PFSK-1 (cell line): ENCODE measurements at regions not wholly inside any gene's neighbourhood (a gene's known extent, or its start where the extent isn't known, plus 50 kb on each side); places are given as distances from the start of the nearest gene placed in this dataset.

Experiments
- FOXP2 ChIP-seq: optimal IDR thresholded peaks from 2 replicates; pipeline ENCODE3; 2011; ENCODE audit warnings: borderline replicate concordance, control low read depth, inconsistent platforms; ENCODE audit not compliant: insufficient read depth; ENCODE audit errors: extremely low read length, extremely low read depth
- POLR2AphosphoS5 ChIP-seq: IDR thresholded peaks from 2 replicates; pipeline ENCODE4 v1.6.1; 2012; ENCODE audit warnings: low read depth, mild to moderate bottlenecking, control low read depth, low read length, moderate library complexity
- SIN3A ChIP-seq: IDR thresholded peaks from 2 replicates; pipeline ENCODE4 v1.6.1; 2012; ENCODE audit warnings: mild to moderate bottlenecking, low read length, moderate library complexity, borderline replicate concordance; ENCODE audit not compliant: insufficient read depth
- TAF1 ChIP-seq: IDR thresholded peaks from 2 replicates; pipeline ENCODE4 v1.6.1; 2012; ENCODE audit warnings: low read length, control low read depth, borderline replicate concordance; ENCODE audit not compliant: insufficient read depth
- TF ChIP-seq, protein P1 (sequence below), 2 experiments: IDR thresholded peaks; 2 replicates each; pipeline versions ENCODE4 v1.6.1 to v1.8.0; 2011 to 2012; ENCODE audit warnings: low read depth in 2 of 2, low read length in 2 of 2, control low read depth in 1 of 2, inconsistent platforms in 1 of 2, mild to moderate bottlenecking in 1 of 2, moderate library complexity in 1 of 2; ENCODE audit not compliant: insufficient read depth in 1 of 2

DNA sequence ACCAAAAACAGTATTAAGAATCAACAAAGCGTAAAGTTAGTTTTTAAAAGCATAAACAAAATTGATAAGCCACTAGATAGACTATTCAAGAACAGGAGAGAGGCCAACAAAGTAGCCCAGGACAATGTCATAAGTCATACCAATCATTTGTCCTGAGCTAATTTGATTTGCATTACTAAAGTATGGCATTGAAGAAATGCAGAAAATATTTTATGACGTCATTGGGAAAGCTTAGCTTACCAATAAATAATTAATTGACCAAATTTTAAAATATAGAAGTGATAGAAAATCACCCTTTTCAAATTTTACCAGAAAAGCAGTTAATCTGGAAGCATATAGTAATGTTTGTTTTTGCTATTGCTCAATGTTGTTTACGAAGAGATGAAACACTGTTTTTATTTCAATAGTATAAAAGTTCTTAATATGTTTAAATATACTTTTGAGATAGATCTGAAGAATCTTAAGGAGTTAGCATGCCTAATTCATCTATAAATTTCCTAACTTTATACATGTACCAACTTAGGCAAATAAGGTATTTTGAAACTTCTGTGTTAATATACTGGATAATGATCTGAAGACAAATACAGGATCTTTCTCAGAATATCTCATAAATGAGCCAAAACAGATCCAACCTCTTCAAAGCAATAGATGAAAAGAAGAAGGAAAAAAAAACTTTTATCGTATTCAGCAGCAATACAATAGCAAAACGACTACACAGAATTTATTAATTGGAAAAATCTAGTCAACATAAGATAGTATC lies 1118.5 kb downstream of the SLC16A7 start:
- TF ChIP-seq TAF1 (no peak), FOXP2 (no peak), SIN3A (no peak)
- TF ChIP-seq, protein P1, sequence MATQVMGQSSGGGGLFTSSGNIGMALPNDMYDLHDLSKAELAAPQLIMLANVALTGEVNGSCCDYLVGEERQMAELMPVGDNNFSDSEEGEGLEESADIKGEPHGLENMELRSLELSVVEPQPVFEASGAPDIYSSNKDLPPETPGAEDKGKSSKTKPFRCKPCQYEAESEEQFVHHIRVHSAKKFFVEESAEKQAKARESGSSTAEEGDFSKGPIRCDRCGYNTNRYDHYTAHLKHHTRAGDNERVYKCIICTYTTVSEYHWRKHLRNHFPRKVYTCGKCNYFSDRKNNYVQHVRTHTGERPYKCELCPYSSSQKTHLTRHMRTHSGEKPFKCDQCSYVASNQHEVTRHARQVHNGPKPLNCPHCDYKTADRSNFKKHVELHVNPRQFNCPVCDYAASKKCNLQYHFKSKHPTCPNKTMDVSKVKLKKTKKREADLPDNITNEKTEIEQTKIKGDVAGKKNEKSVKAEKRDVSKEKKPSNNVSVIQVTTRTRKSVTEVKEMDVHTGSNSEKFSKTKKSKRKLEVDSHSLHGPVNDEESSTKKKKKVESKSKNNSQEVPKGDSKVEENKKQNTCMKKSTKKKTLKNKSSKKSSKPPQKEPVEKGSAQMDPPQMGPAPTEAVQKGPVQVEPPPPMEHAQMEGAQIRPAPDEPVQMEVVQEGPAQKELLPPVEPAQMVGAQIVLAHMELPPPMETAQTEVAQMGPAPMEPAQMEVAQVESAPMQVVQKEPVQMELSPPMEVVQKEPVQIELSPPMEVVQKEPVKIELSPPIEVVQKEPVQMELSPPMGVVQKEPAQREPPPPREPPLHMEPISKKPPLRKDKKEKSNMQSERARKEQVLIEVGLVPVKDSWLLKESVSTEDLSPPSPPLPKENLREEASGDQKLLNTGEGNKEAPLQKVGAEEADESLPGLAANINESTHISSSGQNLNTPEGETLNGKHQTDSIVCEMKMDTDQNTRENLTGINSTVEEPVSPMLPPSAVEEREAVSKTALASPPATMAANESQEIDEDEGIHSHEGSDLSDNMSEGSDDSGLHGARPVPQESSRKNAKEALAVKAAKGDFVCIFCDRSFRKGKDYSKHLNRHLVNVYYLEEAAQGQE (IDR thresholded peaks at IDR 0.05; ENCODE audit: insufficient read depth in 1 of 2, low read depth in 2 of 2, low read length in 2 of 2), result no peak

DNA sequence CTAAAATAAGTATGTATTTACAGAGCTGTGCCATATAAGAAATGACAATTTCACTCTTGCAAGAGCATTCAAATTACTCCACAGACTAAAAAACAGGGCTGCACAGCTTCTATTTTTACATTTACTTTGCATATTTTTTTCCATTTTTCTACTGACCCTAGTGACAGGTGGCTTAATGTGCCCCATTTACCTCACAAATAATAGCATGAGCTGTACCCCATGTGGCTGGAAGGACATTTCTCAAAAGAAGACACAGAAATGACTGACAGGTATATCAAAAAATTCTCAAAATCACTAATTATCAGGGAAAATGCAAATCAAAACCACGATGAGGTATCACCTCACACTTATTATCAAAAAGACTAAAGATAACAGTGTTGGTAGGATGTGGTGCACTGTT lies 1128.6 kb downstream of the SLC16A7 start:
- TF ChIP-seq, protein P1 (IDR thresholded peaks at IDR 0.05; ENCODE audit: insufficient read depth in 1 of 2, low read depth in 2 of 2, low read length in 2 of 2), result no peak
- TF ChIP-seq TAF1, result no peak
- no peak for TF ChIP-seq FOXP2
- no peak for TF ChIP-seq POLR2AphosphoS5
- TF ChIP-seq SIN3A, result no peak

DNA sequence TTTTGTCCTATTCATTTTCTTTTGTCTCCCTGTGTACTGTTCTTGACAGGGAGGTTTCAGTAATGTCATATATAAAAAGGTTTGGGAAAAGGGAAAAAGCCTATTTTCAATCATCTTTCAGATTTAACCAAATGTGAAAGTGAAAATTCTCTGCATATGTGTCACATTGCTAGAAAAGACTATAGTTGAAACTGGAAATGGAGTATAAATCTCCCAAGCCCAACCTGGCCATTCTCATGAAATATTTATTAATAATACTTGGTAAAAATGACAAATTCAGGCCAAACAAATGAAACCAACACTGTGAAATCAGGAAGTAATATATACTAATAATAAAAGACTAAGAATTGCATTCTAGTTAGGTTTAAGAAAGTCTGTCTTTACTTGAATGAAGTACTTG lies 1129.2 kb downstream of the SLC16A7 start:
- TF ChIP-seq POLR2AphosphoS5, result no peak

DNA sequence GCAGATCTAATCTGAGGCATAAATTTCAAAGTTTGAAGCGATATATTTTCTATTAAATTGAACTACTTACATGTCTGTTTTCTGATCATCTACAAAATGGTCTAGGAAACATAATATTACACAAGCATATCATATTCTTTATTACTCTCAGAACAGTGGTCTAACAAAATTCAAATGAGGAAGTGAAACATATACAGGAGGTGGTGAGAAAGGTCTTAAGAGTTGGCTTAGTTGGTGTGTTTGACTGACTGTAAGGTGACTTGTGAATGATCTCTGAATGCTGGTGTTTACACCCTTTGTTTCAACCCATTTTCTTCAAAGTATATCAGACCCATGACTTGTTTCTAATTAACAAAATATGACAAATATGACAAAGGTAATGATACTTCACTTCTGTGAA lies 1156.8 kb downstream of the SLC16A7 start:
- TF ChIP-seq, protein P1 (IDR thresholded peaks at IDR 0.05; ENCODE audit: insufficient read depth in 1 of 2, low read depth in 2 of 2, low read length in 2 of 2), result no peak
- TF ChIP-seq FOXP2, result no peak
- no peak for TF ChIP-seq POLR2AphosphoS5
- TF ChIP-seq SIN3A, result no peak
- no peak for TF ChIP-seq TAF1

DNA sequence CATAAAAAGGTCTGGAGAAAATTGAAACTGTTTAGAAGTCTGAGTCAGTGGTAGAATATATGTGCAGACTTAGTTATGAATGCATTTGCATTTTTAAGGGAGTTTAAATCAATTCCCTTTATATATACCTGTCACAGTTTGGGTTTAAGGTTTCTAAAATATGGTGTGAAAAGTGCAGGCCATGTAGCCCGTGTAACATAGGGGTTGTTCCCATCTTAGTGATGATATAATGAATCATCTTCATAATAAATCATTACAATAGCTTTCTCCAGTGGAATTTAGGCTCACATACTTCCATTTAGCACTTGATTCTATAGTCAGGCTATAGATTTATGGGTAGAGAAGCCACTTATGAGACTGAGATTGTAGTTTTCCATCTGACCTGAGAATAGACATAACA lies 1162.4 kb downstream of the SLC16A7 start:
- TF ChIP-seq POLR2AphosphoS5, result no peak
- TF ChIP-seq, protein P1 (IDR thresholded peaks at IDR 0.05; ENCODE audit: insufficient read depth in 1 of 2, low read depth in 2 of 2, low read length in 2 of 2), result no peak

DNA sequence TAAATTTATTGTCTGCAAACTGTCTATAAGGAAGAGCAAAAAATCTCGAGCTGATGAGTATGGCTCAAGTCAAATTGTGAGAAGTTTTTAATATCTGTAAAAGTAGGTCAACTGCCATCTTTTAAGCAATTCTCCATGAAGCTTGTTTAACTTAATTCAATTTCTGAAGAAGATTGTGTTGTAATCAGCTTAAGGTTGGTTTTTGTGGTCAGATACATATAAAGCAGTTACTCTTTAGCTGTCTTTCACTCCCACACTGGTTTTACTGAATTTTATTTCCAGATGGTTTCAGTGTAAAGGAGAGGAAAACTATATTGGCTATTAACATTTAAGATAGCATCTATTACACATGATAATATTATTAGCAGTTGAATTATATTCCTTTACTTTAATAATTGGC lies 1165.1 kb downstream of the SLC16A7 start:
- no peak for TF ChIP-seq FOXP2
- TF ChIP-seq TAF1, result no peak
- no peak for TF ChIP-seq SIN3A
- TF ChIP-seq, protein P1 (IDR thresholded peaks at IDR 0.05; ENCODE audit: insufficient read depth in 1 of 2, low read depth in 2 of 2, low read length in 2 of 2), result no peak
- no peak for TF ChIP-seq POLR2AphosphoS5
